ENCODE measurements at regions not wholly inside any gene's neighbourhood (a gene's known extent, or its start where the extent isn't known, plus 50 kb on each side); places are given as distances from the start of the nearest gene placed in this dataset.

- no peak for ATAC-seq (ENCODE audit: low read depth)
- Histone ChIP-seq H2AK5ac (ENCODE audit: low read depth, low read length) (no peak overlapping the region), H4K91ac (ENCODE audit: insufficient read depth, low read depth, low read length) (no peak overlapping the region), H2AFZ (replicated peaks; ENCODE audit: low read length, poor library complexity) (no peak overlapping the region), H3K23ac (ENCODE audit: low read depth, low read length) (no peak overlapping the region), H3K27me3 (ENCODE audit: control insufficient read depth, insufficient read depth, low read length) (no peaks in the 10 kb centered on the region), H3K27ac (ENCODE audit: insufficient read depth, low read length) (no peak overlapping the region), H3K9me3 (ENCODE audit: control insufficient read depth, insufficient read depth, low read length) (no peaks in the 10 kb centered on the region), H2BK15ac (ENCODE audit: low read depth, low read length) (no peak overlapping the region), H3K18ac (ENCODE audit: low read depth, low read length) (no peak overlapping the region), H4K20me1 (ENCODE audit: insufficient read depth, low read length) (no peaks in the 10 kb centered on the region), H3K14ac (replicated peaks; ENCODE audit: low read depth, low read length) (no peak overlapping the region), H2BK20ac (ENCODE audit: low read depth, low read length) (no peak overlapping the region), H3K56ac (ENCODE audit: extremely low read depth, insufficient read depth, low read length) (no peak overlapping the region), H3K79me1 (ENCODE audit: low read depth in 1 of 2, low read length in 2 of 2) (no peaks in the 10 kb centered on the region), H3K4ac (ENCODE audit: low read depth, low read length) (no peak overlapping the region), H3K4me1 (ENCODE audit: control insufficient read depth, insufficient read depth, low read length) (no peaks in the 10 kb centered on the region), H4K8ac (ENCODE audit: low read depth in 2 of 2, low read length in 2 of 2) (no peak overlapping the region), H2BK5ac (ENCODE audit: low read depth, low read length, poor library complexity, severe bottlenecking) (no peak overlapping the region), H3K9ac (ENCODE audit: low read depth, low read length) (no peak overlapping the region), H3K36me3 (ENCODE audit: control insufficient read depth, insufficient read depth, low read length) (no peaks in the 10 kb centered on the region), H3K4me3 (ENCODE audit: insufficient read depth, low read depth, low read length) (no peak overlapping the region), H2AK9ac (replicated peaks; ENCODE audit: low read depth, low read length, poor library complexity) (no peak overlapping the region), H2BK120ac (ENCODE audit: low read depth, low read length) (no peak overlapping the region), H4K5ac (ENCODE audit: low read depth, low read length) (no peak overlapping the region), H3K4me2 (ENCODE audit: low read depth, low read length) (no peak overlapping the region), H3K9me1 (ENCODE audit: insufficient read depth, low read length) (no peaks in the 10 kb centered on the region)
- ChIA-PET CTCF (interaction anchor here (0.8 kb wide), 1 partner anchor 13 kb away, joined by 3 read pairs; no protein-coding TSS in a partner anchor), POLR2A (ENCODE audit: unreplicated experiment) (no interaction called here)
- intact Hi-C loops (cut with micrococcal nuclease) (no loop called here), dilution Hi-C loops (cut with HindIII; ENCODE audit: low sequenced_read_pairs, unreplicated experiment) (no loop called here), in situ Hi-C loops (cut with MboI; ENCODE audit: low sequenced_read_pairs) (no loop called here)
- WGBS, 2 experiments (ENCODE audit: extremely low coverage in 2 of 2, insufficient read length in 1 of 2), result no CpG with 5 or more reads among the region's 5 CpGs
- no TSS peak for BruUV-seq (replicated peaks)
- TF ChIP-seq, protein P1, sequence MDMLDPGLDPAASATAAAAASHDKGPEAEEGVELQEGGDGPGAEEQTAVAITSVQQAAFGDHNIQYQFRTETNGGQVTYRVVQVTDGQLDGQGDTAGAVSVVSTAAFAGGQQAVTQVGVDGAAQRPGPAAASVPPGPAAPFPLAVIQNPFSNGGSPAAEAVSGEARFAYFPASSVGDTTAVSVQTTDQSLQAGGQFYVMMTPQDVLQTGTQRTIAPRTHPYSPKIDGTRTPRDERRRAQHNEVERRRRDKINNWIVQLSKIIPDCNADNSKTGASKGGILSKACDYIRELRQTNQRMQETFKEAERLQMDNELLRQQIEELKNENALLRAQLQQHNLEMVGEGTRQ (IDR thresholded peaks at IDR 0.05; ENCODE audit: low read depth, low read length), result no peak
- TF ChIP-seq, protein P2, sequence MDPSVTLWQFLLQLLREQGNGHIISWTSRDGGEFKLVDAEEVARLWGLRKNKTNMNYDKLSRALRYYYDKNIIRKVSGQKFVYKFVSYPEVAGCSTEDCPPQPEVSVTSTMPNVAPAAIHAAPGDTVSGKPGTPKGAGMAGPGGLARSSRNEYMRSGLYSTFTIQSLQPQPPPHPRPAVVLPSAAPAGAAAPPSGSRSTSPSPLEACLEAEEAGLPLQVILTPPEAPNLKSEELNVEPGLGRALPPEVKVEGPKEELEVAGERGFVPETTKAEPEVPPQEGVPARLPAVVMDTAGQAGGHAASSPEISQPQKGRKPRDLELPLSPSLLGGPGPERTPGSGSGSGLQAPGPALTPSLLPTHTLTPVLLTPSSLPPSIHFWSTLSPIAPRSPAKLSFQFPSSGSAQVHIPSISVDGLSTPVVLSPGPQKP (IDR thresholded peaks at IDR 0.05; ENCODE audit: borderline replicate concordance, low read depth, low read length), result no peak
- TF ChIP-seq BHLHE40 (IDR thresholded peaks at IDR 0.05; ENCODE audit: low read depth, low read length) (no peak), RAD21 (IDR thresholded peaks at IDR 0.05; ENCODE audit: low read length) (no peak), FOS (IDR thresholded peaks at IDR 0.05; ENCODE audit: low read depth, low read length) (no peak), RFX5 (IDR thresholded peaks at IDR 0.05; ENCODE audit: low read depth, low read length) (no peak), MAFK (IDR thresholded peaks at IDR 0.05; ENCODE audit: low read depth, low read length) (no peak), MAZ (IDR thresholded peaks at IDR 0.05; ENCODE audit: borderline replicate concordance, low read depth, low read length) (no peak), MXI1 (IDR thresholded peaks at IDR 0.05; ENCODE audit: borderline replicate concordance, low read depth, low read length) (no peak)
- DNase-seq, result no peak
These were observed 641.0 kb upstream of the FRG1 start for GRCh38 chr4:189299706-189300105.

All from IMR-90 (cell line).